ENCODE measurements at regions not wholly inside any gene's neighbourhood (a gene's known extent, or its start where the extent isn't known, plus 50 kb on each side); places are given as distances from the start of the nearest gene placed in this dataset.

DNA sequence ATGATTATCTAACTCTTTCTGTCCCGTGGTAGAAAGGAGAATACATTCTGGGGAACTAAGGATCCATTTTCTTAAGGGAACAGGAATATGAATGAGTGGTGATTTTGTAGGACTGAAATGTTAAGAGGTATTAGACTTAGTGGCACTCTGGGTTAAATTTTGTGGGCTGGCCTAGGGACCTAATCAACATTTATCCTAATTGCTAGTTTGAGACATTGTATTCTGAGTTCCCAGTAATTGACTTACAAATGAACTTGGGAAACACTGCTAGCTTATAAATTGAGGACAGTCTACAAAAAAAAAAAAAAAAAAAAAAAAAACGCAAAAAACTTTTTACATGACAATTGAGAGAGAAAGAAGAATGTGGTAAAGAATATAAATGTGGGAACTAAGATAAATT lies 136.6 kb upstream of the ZP4 start:
- Histone ChIP-seq H3K4me1 (no peaks in the 10 kb centered on the region), H3K27ac (no peak overlapping the region), H3K27me3 (no peaks in the 10 kb centered on the region), H3K4me3 (no peak overlapping the region), H3K36me3 (no peaks in the 10 kb centered on the region), H3K9me3 (no peaks in the 10 kb centered on the region)
- TF ChIP-seq, protein P1, sequence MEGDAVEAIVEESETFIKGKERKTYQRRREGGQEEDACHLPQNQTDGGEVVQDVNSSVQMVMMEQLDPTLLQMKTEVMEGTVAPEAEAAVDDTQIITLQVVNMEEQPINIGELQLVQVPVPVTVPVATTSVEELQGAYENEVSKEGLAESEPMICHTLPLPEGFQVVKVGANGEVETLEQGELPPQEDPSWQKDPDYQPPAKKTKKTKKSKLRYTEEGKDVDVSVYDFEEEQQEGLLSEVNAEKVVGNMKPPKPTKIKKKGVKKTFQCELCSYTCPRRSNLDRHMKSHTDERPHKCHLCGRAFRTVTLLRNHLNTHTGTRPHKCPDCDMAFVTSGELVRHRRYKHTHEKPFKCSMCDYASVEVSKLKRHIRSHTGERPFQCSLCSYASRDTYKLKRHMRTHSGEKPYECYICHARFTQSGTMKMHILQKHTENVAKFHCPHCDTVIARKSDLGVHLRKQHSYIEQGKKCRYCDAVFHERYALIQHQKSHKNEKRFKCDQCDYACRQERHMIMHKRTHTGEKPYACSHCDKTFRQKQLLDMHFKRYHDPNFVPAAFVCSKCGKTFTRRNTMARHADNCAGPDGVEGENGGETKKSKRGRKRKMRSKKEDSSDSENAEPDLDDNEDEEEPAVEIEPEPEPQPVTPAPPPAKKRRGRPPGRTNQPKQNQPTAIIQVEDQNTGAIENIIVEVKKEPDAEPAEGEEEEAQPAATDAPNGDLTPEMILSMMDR (IDR thresholded peaks at IDR 0.05) = no peak
- TF ChIP-seq POLR2A (IDR thresholded peaks at IDR 0.05) (no peak), POLR2AphosphoS5 (IDR thresholded peaks at IDR 0.05; ENCODE audit: insufficient read depth in 1 of 2, low read depth in 1 of 2) (no peak)
- DNase-seq (ENCODE audit: extremely low spot score in 2 of 2) = no peak
- intact Hi-C loops (cut with DNase I) = loop anchor here (1.0 kb wide), 1 partner anchor 30 kb away; no protein-coding TSS in a partner anchor

DNA sequence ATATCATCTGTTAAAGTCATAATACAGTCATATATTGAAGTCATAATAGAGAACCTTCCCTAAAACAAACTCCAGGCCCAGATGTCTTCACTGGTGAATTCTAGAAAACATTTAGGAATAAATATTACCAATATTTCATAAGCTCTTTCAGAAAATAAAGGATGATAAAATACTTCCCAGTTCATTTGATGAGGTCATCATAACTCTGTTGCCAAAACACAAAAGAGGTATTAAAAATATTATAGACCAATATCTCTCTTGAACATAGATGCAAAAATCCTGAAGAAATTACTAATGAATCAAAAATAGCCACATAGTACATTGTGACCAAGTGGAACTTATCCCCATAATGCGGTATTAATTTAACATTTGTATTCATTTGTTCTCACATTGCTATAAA lies 132.4 kb upstream of the ZP4 start:
- H3K27me3 ChIP-seq = no peaks in the 10 kb centered on the region
- H3K36me3 ChIP-seq = no peaks in the 10 kb centered on the region
- intact Hi-C loops (cut with DNase I) = no loop called here
- no peaks in the 10 kb centered on the region for H3K4me1 ChIP-seq
- H3K9me3 ChIP-seq = no peaks in the 10 kb centered on the region
- H3K27ac ChIP-seq = no peak overlapping the region
- TF ChIP-seq POLR2A (IDR thresholded peaks at IDR 0.05) (no peak), POLR2AphosphoS5 (IDR thresholded peaks at IDR 0.05; ENCODE audit: insufficient read depth in 1 of 2, low read depth in 1 of 2) (no peak)
- TF ChIP-seq, protein P1 (IDR thresholded peaks at IDR 0.05) = no peak
- no peak overlapping the region for H3K4me3 ChIP-seq
- DNase-seq (ENCODE audit: extremely low spot score in 2 of 2) = no peak

DNA sequence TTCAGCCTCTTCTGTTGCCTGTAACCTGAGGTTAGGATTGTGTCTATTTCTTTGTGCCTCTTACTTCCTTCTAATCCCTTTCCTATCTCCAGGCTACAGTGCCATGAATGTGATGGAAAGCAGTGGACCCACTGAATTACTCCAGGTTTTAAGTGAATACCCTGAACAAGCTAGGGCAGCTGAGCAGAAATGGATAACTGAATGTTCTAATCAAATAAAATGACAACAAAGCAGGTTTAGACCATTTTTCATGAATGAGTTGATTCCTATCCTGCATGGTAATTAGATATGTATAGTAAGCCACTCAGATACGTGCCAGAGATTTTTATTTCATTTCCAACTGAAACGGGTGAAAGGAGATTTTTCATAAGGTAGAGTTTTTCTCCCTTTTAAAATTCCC lies 127.5 kb upstream of the ZP4 start:
- Histone ChIP-seq H3K27ac (no peak overlapping the region), H3K27me3 (no peaks in the 10 kb centered on the region), H3K9me3 (no peaks in the 10 kb centered on the region), H3K4me1 (no peaks in the 10 kb centered on the region), H3K36me3 (no peaks in the 10 kb centered on the region), H3K4me3 (no peak overlapping the region)
- no peak for TF ChIP-seq POLR2AphosphoS5 (IDR thresholded peaks at IDR 0.05; ENCODE audit: insufficient read depth in 1 of 2, low read depth in 1 of 2)
- TF ChIP-seq, protein P1 (IDR thresholded peaks at IDR 0.05) = no peak
- TF ChIP-seq POLR2A (IDR thresholded peaks at IDR 0.05) = no peak
- no peak for DNase-seq (ENCODE audit: extremely low spot score in 2 of 2)
- intact Hi-C loops (cut with DNase I) = no loop called here

DNA sequence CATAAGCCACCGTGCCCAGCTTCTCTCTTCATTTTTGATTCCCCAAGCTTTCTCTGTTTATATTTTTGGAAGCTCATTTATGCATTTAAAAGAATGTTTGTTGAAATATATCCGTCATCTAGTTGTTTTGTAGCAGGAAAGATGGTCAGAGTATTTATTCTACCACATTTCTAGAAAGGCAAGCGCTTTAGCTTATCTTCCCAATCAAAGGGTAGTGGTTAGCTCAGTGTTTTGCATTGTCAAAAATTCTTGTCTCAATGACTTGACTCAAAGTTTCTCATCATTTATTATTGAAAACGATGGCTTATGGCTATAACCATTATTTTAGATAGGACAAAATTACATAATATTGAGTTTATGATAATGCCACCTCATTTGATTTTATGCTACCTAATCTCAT lies 116.1 kb upstream of the ZP4 start:
- Histone ChIP-seq H3K4me1 (no peaks in the 10 kb centered on the region), H3K27ac (no peak overlapping the region), H3K4me3 (no peak overlapping the region), H3K27me3 (no peaks in the 10 kb centered on the region), H3K36me3 (no peaks in the 10 kb centered on the region), H3K9me3 (no peaks in the 10 kb centered on the region)
- TF ChIP-seq POLR2A (IDR thresholded peaks at IDR 0.05) (no peak), POLR2AphosphoS5 (IDR thresholded peaks at IDR 0.05; ENCODE audit: insufficient read depth in 1 of 2, low read depth in 1 of 2) (no peak)
- TF ChIP-seq, protein P1 (IDR thresholded peaks at IDR 0.05) = no peak
- DNase-seq (ENCODE audit: extremely low spot score in 2 of 2) = no peak
- intact Hi-C loops (cut with DNase I) = no loop called here

DNA sequence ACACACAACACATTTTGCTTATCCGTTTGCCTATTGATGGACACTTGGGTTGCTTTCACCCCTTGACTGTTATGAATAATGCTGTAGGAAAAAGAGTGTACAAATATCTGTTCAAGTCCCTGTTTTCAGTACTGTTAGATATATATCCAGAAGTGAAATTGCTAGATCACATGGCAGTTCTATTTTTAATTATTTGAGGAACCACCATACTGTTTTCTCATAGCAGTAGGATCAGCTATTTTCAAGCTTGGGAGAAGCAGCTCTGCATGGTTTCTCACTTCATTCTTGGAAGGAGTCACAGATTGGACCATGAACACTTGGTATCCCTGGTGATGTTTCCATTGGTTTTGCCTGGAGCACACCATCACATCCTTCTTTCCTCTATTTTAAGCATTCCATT lies 114.4 kb upstream of the ZP4 start:
- Histone ChIP-seq H3K4me3 (no peak overlapping the region), H3K9me3 (no peaks in the 10 kb centered on the region), H3K27me3 (no peaks in the 10 kb centered on the region), H3K4me1 (no peaks in the 10 kb centered on the region), H3K27ac (no peak overlapping the region), H3K36me3 (no peaks in the 10 kb centered on the region)
- no peak for DNase-seq (ENCODE audit: extremely low spot score in 2 of 2)
- intact Hi-C loops (cut with DNase I) = no loop called here
- TF ChIP-seq POLR2AphosphoS5 (IDR thresholded peaks at IDR 0.05; ENCODE audit: insufficient read depth in 1 of 2, low read depth in 1 of 2) (no peak), POLR2A (IDR thresholded peaks at IDR 0.05) (no peak)
- TF ChIP-seq, protein P1 (IDR thresholded peaks at IDR 0.05) = no peak

All from vagina (tissue), 2 donors.